Bronchial epithelial cell (primary cell): ENCODE measurements at regions not wholly inside any gene's neighbourhood (a gene's known extent, or its start where the extent isn't known, plus 50 kb on each side); places are given as distances from the start of the nearest gene placed in this dataset.

Source experiments
- DNase-seq: peaks from one replicate; pipeline ENCODE4 v3.0.0-alpha.2; 2010; ENCODE audit warnings: low read depth
- FAIRE-seq: peaks from 2 replicates; lab custom pipeline; 2011; peaks lifted over from hg19 to GRCh38; lab: Jason Lieb, UNC
- H3K27me3 ChIP-seq: 2 replicates; pipeline ENCODE4 v1.5.1; 2011; ENCODE audit warnings: low read length; ENCODE audit not compliant: control insufficient read depth, insufficient read depth
- H3K36me3 ChIP-seq: 2 replicates; pipeline ENCODE4 v1.5.1; 2011; ENCODE audit warnings: low read length; ENCODE audit not compliant: control insufficient read depth, insufficient read depth
- H3K4me3 ChIP-seq: 2 replicates; pipeline ENCODE4 v1.5.1; 2011; ENCODE audit warnings: mild to moderate bottlenecking, low read depth, low read length, control low read depth
- CTCF ChIP-seq: IDR thresholded peaks from 2 replicates; pipeline ENCODE4 v1.5.1; 2011; ENCODE audit warnings: mild to moderate bottlenecking, moderate library complexity, low read length, control low read depth, inconsistent platforms; ENCODE audit not compliant: insufficient read depth, severe bottlenecking

- H3K36me3 ChIP-seq = no peaks in the 10 kb centered on the region
- FAIRE-seq (peak; percentile 86), DNase-seq (no peak)
- H3K4me3 ChIP-seq = no peak overlapping the region
- peaks cover 5% of the 10 kb centered on the region for H3K27me3 ChIP-seq
- no peak for TF ChIP-seq CTCF
Measured at GRCh38 chr17:79137015-79137788, 62.6 kb downstream of the ENGASE start.

GRCh38 chr17:79136596-79136995 lies 62.0 kb downstream of the ENGASE start:
- no peak overlapping the region for H3K4me3 ChIP-seq
- no peak for FAIRE-seq
- H3K36me3 ChIP-seq = no peaks in the 10 kb centered on the region
- TF ChIP-seq CTCF = no peak
- DNase-seq = no peak
- H3K27me3 ChIP-seq = peaks cover 2% of the 10 kb centered on the region
